ENCODE measurements at regions not wholly inside any gene's neighbourhood (a gene's known extent, or its start where the extent isn't known, plus 50 kb on each side); places are given as distances from the start of the nearest gene placed in this dataset.

DNA sequence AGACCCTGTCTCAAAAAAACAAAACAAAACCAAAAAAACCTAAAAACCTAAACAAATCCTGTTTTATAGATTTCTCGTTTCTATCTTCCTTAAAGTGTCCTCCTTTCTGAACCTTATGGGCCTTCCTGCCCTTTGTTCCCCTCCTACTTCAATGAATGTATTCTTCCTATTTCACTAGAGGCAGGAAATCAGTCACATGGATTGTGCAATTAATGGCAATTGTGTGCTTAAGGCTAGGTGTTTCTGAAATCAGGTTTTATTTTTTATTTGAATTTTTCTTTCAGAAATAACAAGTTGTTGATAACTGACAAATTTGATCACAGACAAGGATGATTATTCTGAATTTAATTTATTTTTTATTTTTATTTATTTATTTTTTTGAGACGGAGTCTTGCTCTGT, 220.6 kb upstream of the SEMA6A start:
- TF ChIP-seq, protein P1, sequence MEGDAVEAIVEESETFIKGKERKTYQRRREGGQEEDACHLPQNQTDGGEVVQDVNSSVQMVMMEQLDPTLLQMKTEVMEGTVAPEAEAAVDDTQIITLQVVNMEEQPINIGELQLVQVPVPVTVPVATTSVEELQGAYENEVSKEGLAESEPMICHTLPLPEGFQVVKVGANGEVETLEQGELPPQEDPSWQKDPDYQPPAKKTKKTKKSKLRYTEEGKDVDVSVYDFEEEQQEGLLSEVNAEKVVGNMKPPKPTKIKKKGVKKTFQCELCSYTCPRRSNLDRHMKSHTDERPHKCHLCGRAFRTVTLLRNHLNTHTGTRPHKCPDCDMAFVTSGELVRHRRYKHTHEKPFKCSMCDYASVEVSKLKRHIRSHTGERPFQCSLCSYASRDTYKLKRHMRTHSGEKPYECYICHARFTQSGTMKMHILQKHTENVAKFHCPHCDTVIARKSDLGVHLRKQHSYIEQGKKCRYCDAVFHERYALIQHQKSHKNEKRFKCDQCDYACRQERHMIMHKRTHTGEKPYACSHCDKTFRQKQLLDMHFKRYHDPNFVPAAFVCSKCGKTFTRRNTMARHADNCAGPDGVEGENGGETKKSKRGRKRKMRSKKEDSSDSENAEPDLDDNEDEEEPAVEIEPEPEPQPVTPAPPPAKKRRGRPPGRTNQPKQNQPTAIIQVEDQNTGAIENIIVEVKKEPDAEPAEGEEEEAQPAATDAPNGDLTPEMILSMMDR (conservative IDR thresholded peaks at IDR 0.05; ENCODE audit: low read depth, low read length), result no peak
- no peaks in the 10 kb centered on the region for H3K79me2 ChIP-seq (ENCODE audit: insufficient read depth, low read depth)
- no peaks in the 10 kb centered on the region for H3K27me3 ChIP-seq (ENCODE audit: insufficient read depth, low read depth)
- H4K20me1 ChIP-seq (ENCODE audit: insufficient read depth), result no peaks in the 10 kb centered on the region
- H3K4me3 ChIP-seq (IDR thresholded peaks at IDR 0.05; ENCODE audit: insufficient read depth, low read depth, low read length), result no peak overlapping the region
- H3K4me2 ChIP-seq, result no peak overlapping the region
- H3K36me3 ChIP-seq (ENCODE audit: insufficient read depth), result no peaks in the 10 kb centered on the region
- H3K4me1 ChIP-seq (ENCODE audit: low read depth, poor library complexity, severe bottlenecking), result no peaks in the 10 kb centered on the region
- no peak overlapping the region for H3K27ac ChIP-seq
- no peak overlapping the region for H3K9ac ChIP-seq
- H2AFZ ChIP-seq (ENCODE audit: low read depth), result no peak overlapping the region

DNA sequence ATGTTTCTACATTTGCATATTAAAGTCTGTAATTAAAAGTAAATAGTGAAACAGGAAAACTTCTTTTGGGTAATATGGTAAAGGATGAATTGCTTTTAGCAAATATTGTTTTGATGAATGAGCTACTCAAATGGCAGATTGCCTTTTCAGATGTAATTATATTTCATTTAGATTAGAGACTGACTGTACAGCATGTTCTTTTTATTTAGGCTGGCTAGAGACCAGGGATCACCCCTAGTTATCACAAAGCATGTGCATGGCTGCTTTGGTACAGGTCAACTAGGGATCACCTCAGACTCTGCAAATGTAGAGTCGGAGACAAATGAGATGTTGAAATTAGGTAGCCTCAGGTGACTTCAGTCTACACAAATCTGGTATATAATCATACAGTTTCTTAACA, 214.9 kb upstream of the SEMA6A start:
- Histone ChIP-seq H3K4me2 (no peak overlapping the region), H2AFZ (ENCODE audit: low read depth) (no peak overlapping the region), H3K79me2 (ENCODE audit: insufficient read depth, low read depth) (no peaks in the 10 kb centered on the region), H3K4me3 (IDR thresholded peaks at IDR 0.05; ENCODE audit: insufficient read depth, low read depth, low read length) (no peak overlapping the region), H4K20me1 (ENCODE audit: insufficient read depth) (no peaks in the 10 kb centered on the region), H3K27ac (no peak overlapping the region), H3K9ac (no peak overlapping the region), H3K27me3 (ENCODE audit: insufficient read depth, low read depth) (no peaks in the 10 kb centered on the region), H3K36me3 (ENCODE audit: insufficient read depth) (no peaks in the 10 kb centered on the region), H3K4me1 (ENCODE audit: low read depth, poor library complexity, severe bottlenecking) (no peaks in the 10 kb centered on the region)
- TF ChIP-seq, protein P1 (conservative IDR thresholded peaks at IDR 0.05; ENCODE audit: low read depth, low read length), result no peak

DNA sequence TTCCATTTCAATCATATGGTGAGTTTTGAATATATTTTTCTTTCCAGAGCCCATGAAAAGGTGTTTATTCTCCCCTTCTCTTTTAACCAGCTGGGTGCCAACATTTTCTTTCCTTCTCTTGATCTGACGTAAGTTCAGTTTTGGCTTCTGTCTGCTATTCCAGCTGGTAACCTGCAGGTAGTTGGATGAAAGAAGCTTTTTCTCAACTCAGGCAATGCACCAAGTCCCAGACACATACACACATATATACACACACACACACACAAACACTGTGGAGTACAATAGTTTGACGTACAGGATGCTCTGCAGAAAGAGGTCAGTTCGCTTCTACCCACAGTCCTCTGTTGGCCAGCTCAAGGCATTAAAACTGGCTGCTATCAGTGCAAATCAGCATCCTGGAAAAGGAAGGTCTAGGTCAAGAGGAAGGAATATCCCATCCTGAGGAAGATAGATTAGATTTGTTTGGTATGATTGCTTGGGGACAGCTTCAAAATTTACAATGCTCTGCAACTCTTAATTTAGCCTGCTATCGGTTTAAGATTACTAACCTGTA, 214.3 kb upstream of the SEMA6A start:
- no peaks in the 10 kb centered on the region for H3K79me2 ChIP-seq (ENCODE audit: insufficient read depth, low read depth)
- H3K4me3 ChIP-seq (IDR thresholded peaks at IDR 0.05; ENCODE audit: insufficient read depth, low read depth, low read length), result no peak overlapping the region
- no peaks in the 10 kb centered on the region for H3K36me3 ChIP-seq (ENCODE audit: insufficient read depth)
- H3K4me1 ChIP-seq (ENCODE audit: low read depth, poor library complexity, severe bottlenecking), result no peaks in the 10 kb centered on the region
- no peaks in the 10 kb centered on the region for H3K27me3 ChIP-seq (ENCODE audit: insufficient read depth, low read depth)
- H2AFZ ChIP-seq (ENCODE audit: low read depth), result no peak overlapping the region
- TF ChIP-seq, protein P1 (conservative IDR thresholded peaks at IDR 0.05; ENCODE audit: low read depth, low read length), result no peak
- H3K9ac ChIP-seq, result no peak overlapping the region
- H4K20me1 ChIP-seq (ENCODE audit: insufficient read depth), result no peaks in the 10 kb centered on the region
- no peak overlapping the region for H3K4me2 ChIP-seq
- H3K27ac ChIP-seq, result no peak overlapping the region

DNA sequence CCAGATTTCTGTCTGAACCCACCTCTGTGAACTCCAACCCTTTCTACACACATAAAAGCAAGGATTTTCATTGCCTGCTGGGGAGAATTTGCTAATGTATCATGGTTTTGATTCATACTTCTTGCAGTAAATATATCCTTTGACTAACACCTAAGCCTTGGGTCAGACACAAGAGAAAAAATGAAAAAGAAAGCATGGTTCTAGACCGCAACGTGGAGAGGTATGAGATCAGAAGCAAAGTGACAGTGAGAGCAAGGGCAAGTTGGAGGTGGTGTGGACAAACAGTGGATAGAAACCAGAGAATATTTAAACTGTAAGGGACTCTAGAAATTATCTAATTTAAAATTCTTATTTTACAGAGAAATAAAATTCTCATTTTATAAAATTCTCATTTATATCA, 212.9 kb upstream of the SEMA6A start:
- H3K79me2 ChIP-seq (ENCODE audit: insufficient read depth, low read depth), result no peaks in the 10 kb centered on the region
- H3K4me3 ChIP-seq (IDR thresholded peaks at IDR 0.05; ENCODE audit: insufficient read depth, low read depth, low read length), result no peak overlapping the region
- no peaks in the 10 kb centered on the region for H3K4me1 ChIP-seq (ENCODE audit: low read depth, poor library complexity, severe bottlenecking)
- H2AFZ ChIP-seq (ENCODE audit: low read depth), result no peak overlapping the region
- no peak overlapping the region for H3K9ac ChIP-seq
- H4K20me1 ChIP-seq (ENCODE audit: insufficient read depth), result no peaks in the 10 kb centered on the region
- H3K36me3 ChIP-seq (ENCODE audit: insufficient read depth), result no peaks in the 10 kb centered on the region
- H3K4me2 ChIP-seq, result no peak overlapping the region
- H3K27ac ChIP-seq, result no peak overlapping the region
- H3K27me3 ChIP-seq (ENCODE audit: insufficient read depth, low read depth), result no peaks in the 10 kb centered on the region
- TF ChIP-seq, protein P1 (conservative IDR thresholded peaks at IDR 0.05; ENCODE audit: low read depth, low read length), result no peak

Measured in KMS-11 (cell line).